HepG2 (cell line): ENCODE measurements at regions not wholly inside any gene's neighbourhood (a gene's known extent, or its start where the extent isn't known, plus 50 kb on each side); places are given as distances from the start of the nearest gene placed in this dataset.

Source experiments
- ATAC-seq: fragments of 200-7000 bp; cut with Tn5 transposase; 3 replicates; pipeline ENCODE4 v1.9.1; 2020; ENCODE audit warnings: mild to moderate bottlenecking, moderate library complexity
- BruUV-seq: library from RNA; stranded (reverse); fragments of 400-500 nt; replicated peaks from 2 replicates; lab custom pipeline; 2021; lab: Mats Ljungman, UMichigan
- CTCF ChIA-PET: fragments of 300-600 bp; formaldehyde crosslinking; extraction: SDS; loops from one replicate; lab custom pipeline; 2021; ENCODE audit warnings: low total read pairs, inconsistent platforms, low intra/inter-chr PET ratio; lab: Yijun Ruan, JAX
- POLR2A ChIA-PET: fragments of 350-600 bp; sonication (Branson Sonifier 250); formaldehyde crosslinking; loops from one replicate; lab custom pipeline; 2020; ENCODE audit warnings: antibody characterized with exemption, inconsistent platforms; lab: Yijun Ruan, JAX
- DNase-seq: peaks from one replicate; pipeline ENCODE4 v3.0.0-alpha.2; 2015; ENCODE audit warnings: low spot score
- FAIRE-seq: peaks from 3 replicates; lab custom pipeline; 2011; peaks lifted over from hg19 to GRCh38; lab: Jason Lieb, UNC
- H2AFZ ChIP-seq: one replicate; pipeline ENCODE4 v1.6.1; 2011; ENCODE audit warnings: low read length, inconsistent platforms
- H3K27ac ChIP-seq: fragments of 300-600 bp; 3 replicates; pipeline ENCODE4 v1.8.0; 2011; ENCODE audit warnings: mixed run types, mild to moderate bottlenecking, mixed read lengths, low read length, inconsistent platforms; ENCODE audit not compliant: insufficient read depth; ENCODE audit errors: extremely low read length
- H3K27me3 ChIP-seq, 2 experiments: fragments of 200-600 bp in 1 of 2; 2 replicates in 1 of 2; 3 replicates in 1 of 2; pipeline versions ENCODE4 v1.6.0 to v1.8.0; 2011; ENCODE audit warnings: low read length in 2 of 2, mild to moderate bottlenecking in 2 of 2, moderate library complexity in 2 of 2, inconsistent platforms in 1 of 2; ENCODE audit not compliant: insufficient read depth in 2 of 2, control insufficient read depth in 1 of 2
- H3K36me3 ChIP-seq, 2 experiments: fragments of 200-600 bp in 1 of 2; replicated peaks in 1 of 2; 2 replicates in 1 of 2; 3 replicates in 1 of 2; pipeline versions ENCODE4 v1.5.1 to v1.8.0; 2011; ENCODE audit warnings: low read length in 2 of 2, inconsistent platforms in 1 of 2; ENCODE audit not compliant: insufficient read depth in 2 of 2, control insufficient read depth in 1 of 2
- H3K4me1 ChIP-seq: 2 replicates; pipeline ENCODE4 v1.5.1; 2012; ENCODE audit warnings: low read length, inconsistent platforms; ENCODE audit not compliant: insufficient read depth
- H3K4me2 ChIP-seq: 2 replicates; pipeline ENCODE4 v1.6.0; 2011; ENCODE audit warnings: low read depth, low read length, inconsistent platforms
- H3K4me3 ChIP-seq, 3 experiments: fragments of 200-600 bp in 1 of 3; sonication (generic), shearing (Covaris generic) in 1 of 3; replicated peaks in 1 of 3; 2 replicates each; pipeline ENCODE4 v1.5.1; 2011 to 2016; ENCODE audit warnings: low read length in 3 of 3, inconsistent platforms in 2 of 3, low read depth in 2 of 3, mild to moderate bottlenecking in 2 of 3, control low read depth in 1 of 3, mixed read lengths in 1 of 3; ENCODE audit not compliant: insufficient read depth in 1 of 3
- H3K79me2 ChIP-seq: one replicate; pipeline ENCODE4 v1.6.1; 2011; ENCODE audit warnings: low read length, inconsistent platforms; ENCODE audit not compliant: insufficient read depth
- H3K9ac ChIP-seq: 2 replicates; pipeline ENCODE4 v1.6.0; 2011; ENCODE audit warnings: mild to moderate bottlenecking, low read depth, low read length, inconsistent platforms; ENCODE audit not compliant: insufficient read depth
- H3K9me3 ChIP-seq: 2 replicates; pipeline ENCODE4 v1.5.1; 2012; ENCODE audit warnings: mild to moderate bottlenecking, low read length
- H4K20me1 ChIP-seq: 2 replicates; pipeline ENCODE4 v1.6.0; 2011; ENCODE audit warnings: inconsistent platforms, mild to moderate bottlenecking, low read length, moderate library complexity; ENCODE audit not compliant: insufficient read depth
- ATM ChIP-seq: fragments of 450-650 bp; IDR thresholded peaks from 2 replicates; pipeline ENCODE4 v1.7.1; 2017; ENCODE audit warnings: mild to moderate bottlenecking, borderline replicate concordance
- HOXD1 ChIP-seq: sonication (generic); formaldehyde crosslinking; IDR thresholded peaks from 2 replicates; pipeline ENCODE4 v1.5.0; 2020; ENCODE audit warnings: missing genetic modification reagents
- KIAA2018 ChIP-seq: sonication (generic); formaldehyde crosslinking; IDR thresholded peaks from 2 replicates; pipeline ENCODE4 v1.5.0; 2020; ENCODE audit warnings: mild to moderate bottlenecking, missing genetic modification reagents, borderline replicate concordance
- TBX3 ChIP-seq: fragments of 450-650 bp; IDR thresholded peaks from 2 replicates; pipeline ENCODE4 v1.6.1; 2017; ENCODE audit warnings: antibody characterized with exemption, mild to moderate bottlenecking, inconsistent platforms, borderline replicate concordance
- ZNF816 ChIP-seq: sonication (generic); formaldehyde crosslinking; IDR thresholded peaks from 2 replicates; pipeline ENCODE4 v1.8.0; 2022; ENCODE audit warnings: missing genetic modification reagents, mild to moderate bottlenecking, borderline replicate concordance
- WGBS: methylation state at CpG from one replicate; pipeline ENCODE4 v1.1.6; 2017; ENCODE audit warnings: low lambda C conversion rate; 5-methylcytosine and 5-hydroxymethylcytosine counted together
- in situ Hi-C: cut with HindIII; loops from 2 replicates; pipeline ENCODE4 v1.10.0; 2017; ENCODE audit warnings: low pct_unique_long_range_greater_than_20kb; ENCODE audit not compliant: extremely low pct_ligation_motif_present
- intact Hi-C: fragments of 100-400 bp; cut with micrococcal nuclease; formaldehyde crosslinking; loops from one replicate; pipeline ENCODE4 v1.10.0; 2022; ENCODE audit not compliant: unreplicated experiment

DNA sequence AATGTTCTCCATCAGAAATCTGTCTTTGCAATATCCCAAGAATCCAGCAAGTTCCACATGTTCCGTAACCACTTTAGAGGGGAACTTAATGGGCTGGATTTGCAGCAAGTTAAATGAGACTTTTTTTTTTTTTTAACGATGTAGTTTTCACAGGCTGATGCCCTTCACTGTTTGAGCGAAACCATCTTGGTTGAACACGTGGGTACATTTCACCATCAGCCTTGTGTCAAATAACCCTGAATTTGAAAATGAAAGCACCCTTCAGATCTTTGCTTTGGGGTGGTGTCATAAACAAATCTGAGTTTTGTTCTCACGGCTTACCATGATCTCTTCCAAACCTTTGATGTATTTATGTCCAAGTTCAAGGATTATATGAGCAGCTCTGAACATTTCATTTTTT lies 73.7 kb upstream of the EXOC2 start:
- Histone ChIP-seq H3K79me2 (no peaks in the 10 kb centered on the region), H3K9me3 (no peaks in the 10 kb centered on the region), H3K36me3 (no peaks in the 10 kb centered on the region), H3K4me1 (no peaks in the 10 kb centered on the region), H3K27ac (no peak overlapping the region), H3K4me3 (no peak overlapping the region), H2AFZ (no peak overlapping the region), H3K9ac (no peak overlapping the region), H3K4me2 (no peak overlapping the region), H4K20me1 (no peaks in the 10 kb centered on the region), H3K27me3 (peaks cover 6 to 49% of the 10 kb centered on the region in 2 experiments; a peak in 3 of 5 replicates)
- ChIA-PET CTCF (no interaction called here), POLR2A (no interaction called here)
- FAIRE-seq (no peak), ATAC-seq (no peak), DNase-seq (no peak)
- no peak for TF ChIP-seq HOXD1 (CRISPR knock-in tag)
- no peak for TF ChIP-seq ATM
- TF ChIP-seq ZNF816, result no peak
- TF ChIP-seq KIAA2018 (CRISPR knock-in tag), result no peak
- no peak for TF ChIP-seq TBX3
- 20% methylated on average over 5 of the region's 5 CpGs for WGBS
- in situ Hi-C loops, result no loop called here
- BruUV-seq, result no TSS peak
- intact Hi-C loops, result no loop called here
